PC-9 (cell line): ENCODE measurements at regions not wholly inside any gene's neighbourhood (a gene's known extent, or its start where the extent isn't known, plus 50 kb on each side); places are given as distances from the start of the nearest gene placed in this dataset.

ENCODE experiments used
- CTCF ChIP-seq: fragments of 200-600 bp; sonication (generic); conservative IDR thresholded peaks from 2 replicates; pipeline ENCODE4 v1.6.1; 2017; ENCODE audit warnings: mixed run types, antibody characterized with exemption, mild to moderate bottlenecking, moderate library complexity
- EZH2 ChIP-seq: fragments of 200-600 bp; sonication (generic); IDR thresholded peaks from 2 replicates; pipeline ENCODE4 v1.8.0; 2017; ENCODE audit warnings: antibody characterized with exemption, low read depth

- no peak for TF ChIP-seq CTCF
- no peak for TF ChIP-seq EZH2
Observed at GRCh38 chr15:93565201-93565600, 476.2 kb upstream of the RGMA start.
